ENCODE measurements at regions not wholly inside any gene's neighbourhood (a gene's known extent, or its start where the extent isn't known, plus 50 kb on each side); places are given as distances from the start of the nearest gene placed in this dataset.

- Histone ChIP-seq H3K36me3 (no peaks in the 10 kb centered on the region), H3K27me3 (replicated peaks in 1 of 7) (no peaks in the 10 kb centered on the region), H3K9me3 (no peaks in the 10 kb centered on the region), H3K4me3 (no peak overlapping the region), H3K4me1 (no peaks in the 10 kb centered on the region), H3K27ac (no peak overlapping the region)
- intact Hi-C loops (cut with DNase I; ENCODE audit: low total_unique reads), result no loop called here
- TF ChIP-seq POLR2A (IDR thresholded peaks at IDR 0.05) (no peak), CTCF (IDR thresholded peaks at IDR 0.05 in 8 of 11, conservative IDR thresholded peaks at IDR 0.05 in 3 of 11) (no peak), POLR2AphosphoS5 (IDR thresholded peaks at IDR 0.05) (no peak)
- 79 to 88% (median 82%) methylated on average over 3 of the region's 3 CpGs for WGBS, 5 donors
- no peak for DNase-seq
Measured at GRCh38 chr13:67330149-67330548, 100.0 kb upstream of the PCDH9 start.

- TF ChIP-seq POLR2A (IDR thresholded peaks at IDR 0.05) (no peak), POLR2AphosphoS5 (IDR thresholded peaks at IDR 0.05) (no peak), CTCF (IDR thresholded peaks at IDR 0.05 in 8 of 11, conservative IDR thresholded peaks at IDR 0.05 in 3 of 11) (no peak)
- DNase-seq, result no peak
Measured at GRCh38 chr13:67328895-67329294, 98.8 kb upstream of the PCDH9 start.

GRCh38 chr13:67318860-67319259 is 88.7 kb upstream of the PCDH9 start:
- H3K27me3 ChIP-seq (replicated peaks in 1 of 7), result no peaks in the 10 kb centered on the region
- no peak for DNase-seq
- intact Hi-C loops (cut with DNase I; ENCODE audit: low total_unique reads), result no loop called here
- no peak overlapping the region for H3K4me3 ChIP-seq
- H3K4me1 ChIP-seq, result no peaks in the 10 kb centered on the region
- no peak for TF ChIP-seq CTCF (IDR thresholded peaks at IDR 0.05 in 8 of 11, conservative IDR thresholded peaks at IDR 0.05 in 3 of 11)
- TF ChIP-seq POLR2A (IDR thresholded peaks at IDR 0.05), result no peak
- TF ChIP-seq POLR2AphosphoS5 (IDR thresholded peaks at IDR 0.05), result no peak
- no peak overlapping the region for H3K27ac ChIP-seq
- no peaks in the 10 kb centered on the region for H3K36me3 ChIP-seq
- H3K9me3 ChIP-seq, result no peaks in the 10 kb centered on the region

More at GRCh38 chr13:67328895-67329294, 98.8 kb upstream of the PCDH9 start:
- H3K27ac ChIP-seq, result no peak overlapping the region
- no peaks in the 10 kb centered on the region for H3K4me1 ChIP-seq
- H3K9me3 ChIP-seq, result no peaks in the 10 kb centered on the region
- 82 to 92% (median 89%) methylated on average over 3 of the region's 3 CpGs for WGBS, 5 donors
- no peaks in the 10 kb centered on the region for H3K36me3 ChIP-seq
- intact Hi-C loops (cut with DNase I; ENCODE audit: low total_unique reads), result no loop called here
- H3K27me3 ChIP-seq (replicated peaks in 1 of 7), result no peaks in the 10 kb centered on the region
- no peak overlapping the region for H3K4me3 ChIP-seq

- no peak for DNase-seq
- Histone ChIP-seq H3K36me3 (no peaks in the 10 kb centered on the region), H3K4me3 (no peak overlapping the region), H3K9me3 (no peaks in the 10 kb centered on the region), H3K27ac (no peak overlapping the region), H3K4me1 (no peaks in the 10 kb centered on the region), H3K27me3 (replicated peaks in 1 of 7) (no peaks in the 10 kb centered on the region)
- TF ChIP-seq CTCF (IDR thresholded peaks at IDR 0.05 in 8 of 11, conservative IDR thresholded peaks at IDR 0.05 in 3 of 11) (no peak), POLR2A (IDR thresholded peaks at IDR 0.05) (no peak), POLR2AphosphoS5 (IDR thresholded peaks at IDR 0.05) (no peak)
- intact Hi-C loops (cut with DNase I; ENCODE audit: low total_unique reads), result no loop called here
Measured at GRCh38 chr13:67318398-67318797, 88.3 kb upstream of the PCDH9 start.

Measured in spleen (tissue), 11 donors.